IMR-90 (cell line): ENCODE measurements at regions not wholly inside any gene's neighbourhood (a gene's known extent, or its start where the extent isn't known, plus 50 kb on each side); places are given as distances from the start of the nearest gene placed in this dataset.

Source experiments
- ATAC-seq: fragments of 200-7000 bp; cut with Tn5 transposase; 2 replicates; pipeline ENCODE4 v1.9.1; 2020; ENCODE audit warnings: low read depth, mild to moderate bottlenecking, moderate library complexity
- BruUV-seq: library from RNA; stranded (reverse); fragments of 400-500 nt; replicated peaks from 2 replicates; lab custom pipeline; 2021; lab: Mats Ljungman, UMichigan
- CTCF ChIA-PET: fragments of 300-600 bp; formaldehyde crosslinking; extraction: SDS; loops from one replicate; lab custom pipeline; 2021; ENCODE audit warnings: antibody characterized with exemption; lab: Yijun Ruan, JAX
- POLR2A ChIA-PET: fragments of 300-600 bp; sonication (Branson Sonifier 250); formaldehyde crosslinking; loops from one replicate; lab custom pipeline; 2022; ENCODE audit warnings: antibody characterized with exemption; ENCODE audit not compliant: unreplicated experiment; lab: Charles Lee
- DNase-seq: peaks from one replicate; pipeline ENCODE4 v3.0.0; 2013
- H2AFZ ChIP-seq: replicated peaks from 2 replicates; pipeline ENCODE3; 2013; ENCODE audit warnings: low read length, mild to moderate bottlenecking; ENCODE audit not compliant: poor library complexity
- H2AK5ac ChIP-seq: 2 replicates; pipeline ENCODE4 v1.6.1; 2013; ENCODE audit warnings: low read depth, low read length, inconsistent platforms
- H2AK9ac ChIP-seq: replicated peaks from 2 replicates; pipeline ENCODE3; 2013; ENCODE audit warnings: mild to moderate bottlenecking, low read depth, low read length, moderate library complexity; ENCODE audit not compliant: poor library complexity
- H2BK120ac ChIP-seq: 2 replicates; pipeline ENCODE4 v1.6.1; 2013; ENCODE audit warnings: low read depth, low read length, inconsistent platforms
- H2BK15ac ChIP-seq: 3 replicates; pipeline ENCODE4 v1.6.1; 2013; ENCODE audit warnings: low read depth, low read length, inconsistent platforms
- H2BK20ac ChIP-seq: 2 replicates; pipeline ENCODE4 v1.6.1; 2013; ENCODE audit warnings: low read depth, mild to moderate bottlenecking, inconsistent platforms, low read length, moderate library complexity
- H2BK5ac ChIP-seq: 2 replicates; pipeline ENCODE4 v1.6.1; 2013; ENCODE audit warnings: mild to moderate bottlenecking, low read depth, low read length, inconsistent platforms; ENCODE audit not compliant: poor library complexity, severe bottlenecking
- H3K14ac ChIP-seq: replicated peaks from 2 replicates; pipeline ENCODE4 v1.6.1; 2013; ENCODE audit warnings: low read depth, low read length, inconsistent platforms
- H3K18ac ChIP-seq: 2 replicates; pipeline ENCODE4 v1.6.1; 2013; ENCODE audit warnings: low read depth, low read length, control low read depth
- H3K23ac ChIP-seq: 2 replicates; pipeline ENCODE4 v1.6.1; 2013; ENCODE audit warnings: low read depth, low read length, inconsistent platforms
- H3K27ac ChIP-seq: 2 replicates; pipeline ENCODE4 v1.5.1; 2013; ENCODE audit warnings: mild to moderate bottlenecking, control low read depth, low read length; ENCODE audit not compliant: insufficient read depth
- H3K27me3 ChIP-seq: 2 replicates; pipeline ENCODE4 v1.6.1; 2013; ENCODE audit warnings: low read length; ENCODE audit not compliant: control insufficient read depth, insufficient read depth
- H3K36me3 ChIP-seq: 2 replicates; pipeline ENCODE4 v1.6.1; 2013; ENCODE audit warnings: low read length, mixed read lengths; ENCODE audit not compliant: control insufficient read depth, insufficient read depth
- H3K4ac ChIP-seq: 2 replicates; pipeline ENCODE4 v1.6.1; 2013; ENCODE audit warnings: low read depth, low read length, inconsistent platforms
- H3K4me1 ChIP-seq: 2 replicates; pipeline ENCODE4 v1.6.1; 2013; ENCODE audit warnings: low read length, mixed read lengths; ENCODE audit not compliant: control insufficient read depth, insufficient read depth
- H3K4me2 ChIP-seq: 2 replicates; pipeline ENCODE4 v1.6.1; 2013; ENCODE audit warnings: low read depth, mild to moderate bottlenecking, control low read depth, low read length, moderate library complexity
- H3K4me3 ChIP-seq: 2 replicates; pipeline ENCODE4 v1.5.1; 2013; ENCODE audit warnings: low read depth, mild to moderate bottlenecking, control low read depth, low read length, moderate library complexity; ENCODE audit not compliant: insufficient read depth
- H3K56ac ChIP-seq: 2 replicates; pipeline ENCODE4 v1.6.1; 2013; ENCODE audit warnings: low read length, inconsistent platforms; ENCODE audit not compliant: insufficient read depth; ENCODE audit errors: extremely low read depth
- H3K79me1 ChIP-seq, 2 experiments: 2 replicates each; pipeline ENCODE4 v1.6.1; 2013; ENCODE audit warnings: low read length in 2 of 2, inconsistent platforms in 1 of 2, low read depth in 1 of 2
- H3K9ac ChIP-seq: 2 replicates; pipeline ENCODE4 v1.6.1; 2013; ENCODE audit warnings: low read depth, low read length, control low read depth
- H3K9me1 ChIP-seq: 2 replicates; pipeline ENCODE4 v1.6.1; 2013; ENCODE audit warnings: low read length, inconsistent platforms; ENCODE audit not compliant: insufficient read depth
- H3K9me3 ChIP-seq: 2 replicates; pipeline ENCODE4 v1.6.1; 2013; ENCODE audit warnings: low read length; ENCODE audit not compliant: control insufficient read depth, insufficient read depth
- H4K20me1 ChIP-seq: 2 replicates; pipeline ENCODE4 v1.6.1; 2013; ENCODE audit warnings: low read length, inconsistent platforms; ENCODE audit not compliant: insufficient read depth
- H4K5ac ChIP-seq: 2 replicates; pipeline ENCODE4 v1.6.1; 2013; ENCODE audit warnings: mild to moderate bottlenecking, low read depth, low read length, control low read depth
- H4K8ac ChIP-seq, 2 experiments: 2 replicates each; pipeline ENCODE4 v1.6.1; 2013; ENCODE audit warnings: low read depth in 2 of 2, low read length in 2 of 2, control low read depth in 1 of 2, inconsistent platforms in 1 of 2
- H4K91ac ChIP-seq: 2 replicates; pipeline ENCODE4 v1.6.1; 2013; ENCODE audit warnings: low read depth, low read length, inconsistent platforms; ENCODE audit not compliant: insufficient read depth
- BHLHE40 ChIP-seq: fragments of 150-350 bp; IDR thresholded peaks from 2 replicates; pipeline ENCODE4 v1.6.1; 2016; ENCODE audit warnings: mild to moderate bottlenecking, low read depth, low read length
- FOS ChIP-seq: fragments of 150-350 bp; IDR thresholded peaks from 2 replicates; pipeline ENCODE4 v1.6.1; 2016; ENCODE audit warnings: low read depth, low read length
- MAZ ChIP-seq: IDR thresholded peaks from 2 replicates; pipeline ENCODE4 v1.6.1; 2012; ENCODE audit warnings: low read depth, mild to moderate bottlenecking, low read length, improper control_type of control experiment, moderate library complexity, borderline replicate concordance
- NFE2L2 ChIP-seq: fragments of 150-350 bp; IDR thresholded peaks from 2 replicates; pipeline ENCODE4 v1.6.1; 2016; ENCODE audit warnings: low read depth, mild to moderate bottlenecking, low read length
- POLR2A ChIP-seq: IDR thresholded peaks from 2 replicates; pipeline ENCODE4 v1.6.1; 2012; ENCODE audit warnings: mild to moderate bottlenecking, low read depth, low read length
- RAD21 ChIP-seq: IDR thresholded peaks from 2 replicates; pipeline ENCODE4 v1.6.1; 2012; ENCODE audit warnings: low read length, improper control_type of control experiment
- RCOR1 ChIP-seq: IDR thresholded peaks from 2 replicates; pipeline ENCODE4 v1.6.1; 2012; ENCODE audit warnings: mild to moderate bottlenecking, low read length, improper control_type of control experiment; ENCODE audit not compliant: insufficient replicate concordance
- SMC3 ChIP-seq: fragments of 150-350 bp; IDR thresholded peaks from 2 replicates; pipeline ENCODE4 v1.6.1; 2016; ENCODE audit warnings: low read depth, mild to moderate bottlenecking, antibody characterized with exemption, low read length, moderate library complexity
- WGBS, 2 experiments: methylation state at CpG; one replicate each; pipeline versions ENCODE4 v1.1.5 to v1.1.7; 2013; ENCODE audit warnings: missing lambda C conversion rate in 2 of 2; ENCODE audit not compliant: insufficient read length in 1 of 2; ENCODE audit errors: extremely low coverage in 2 of 2; 5-methylcytosine and 5-hydroxymethylcytosine counted together
- dilution Hi-C: fragments of 300-500 bp; cut with HindIII; formaldehyde crosslinking; loops from one replicate; pipeline ENCODE4 v1.14.3; 2018; ENCODE audit warnings: low sequenced_read_pairs; ENCODE audit not compliant: unreplicated experiment
- in situ Hi-C: fragments of 300-500 bp; cut with MboI; formaldehyde crosslinking; loops from 3 replicates; pipeline ENCODE4 v1.14.3; 2019; ENCODE audit warnings: low sequenced_read_pairs, inconsistent platforms, mixed read lengths
- intact Hi-C: fragments of 100-400 bp; cut with micrococcal nuclease; formaldehyde crosslinking; loops from 2 replicates; pipeline ENCODE4 v1.10.0; 2022
- TF ChIP-seq, protein P1 (sequence below): fragments of 150-350 bp; IDR thresholded peaks from 2 replicates; pipeline ENCODE4 v1.6.1; 2017; ENCODE audit warnings: mild to moderate bottlenecking, antibody characterized with exemption, low read length, low read depth
- TF ChIP-seq, protein P2 (sequence below): conservative IDR thresholded peaks from 2 replicates; pipeline ENCODE4 v1.5.1; 2012; ENCODE audit warnings: mild to moderate bottlenecking, low read depth, low read length, improper control_type of control experiment

DNA sequence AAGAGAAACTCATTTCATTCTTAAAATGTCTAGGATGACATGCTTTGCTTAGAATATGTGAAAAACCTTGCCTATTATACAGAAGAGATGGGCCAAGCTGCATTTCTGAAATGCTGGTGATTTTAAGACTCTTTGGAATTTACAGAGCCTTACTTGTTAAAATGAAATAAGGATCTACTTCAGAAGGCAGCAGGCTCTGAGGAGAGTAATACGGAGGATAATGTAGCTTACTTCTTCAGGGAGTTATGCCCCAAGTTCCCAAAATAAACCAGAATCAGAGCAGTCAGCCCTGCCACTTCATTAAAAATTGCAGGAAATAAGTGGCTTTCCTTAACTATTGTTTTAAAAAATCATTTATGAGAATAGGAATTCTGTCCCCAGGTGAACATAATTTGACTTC is 1000.3 kb upstream of the RAG2 start:
- no peak overlapping the region for H2BK15ac ChIP-seq
- H3K36me3 ChIP-seq, result no peaks in the 10 kb centered on the region
- H3K27ac ChIP-seq, result no peak overlapping the region
- H3K79me1 ChIP-seq, result no peaks in the 10 kb centered on the region
- H4K91ac ChIP-seq, result no peak overlapping the region
- H4K20me1 ChIP-seq, result no peaks in the 10 kb centered on the region
- H2AFZ ChIP-seq, result no peak overlapping the region
- no peak overlapping the region for H3K14ac ChIP-seq
- H3K27me3 ChIP-seq, result no peaks in the 10 kb centered on the region
- CTCF ChIA-PET, result interaction anchor here (0.6 kb wide), 1 partner anchor 490 kb away, joined by 3 read pairs; no protein-coding TSS in a partner anchor
- no peak overlapping the region for H2BK120ac ChIP-seq
- intact Hi-C loops, result no loop called here
- BruUV-seq, result no TSS peak
- dilution Hi-C loops, result no loop called here
- H3K56ac ChIP-seq, result no peak overlapping the region
- H3K9me3 ChIP-seq, result no peaks in the 10 kb centered on the region
- TF ChIP-seq, protein P1, sequence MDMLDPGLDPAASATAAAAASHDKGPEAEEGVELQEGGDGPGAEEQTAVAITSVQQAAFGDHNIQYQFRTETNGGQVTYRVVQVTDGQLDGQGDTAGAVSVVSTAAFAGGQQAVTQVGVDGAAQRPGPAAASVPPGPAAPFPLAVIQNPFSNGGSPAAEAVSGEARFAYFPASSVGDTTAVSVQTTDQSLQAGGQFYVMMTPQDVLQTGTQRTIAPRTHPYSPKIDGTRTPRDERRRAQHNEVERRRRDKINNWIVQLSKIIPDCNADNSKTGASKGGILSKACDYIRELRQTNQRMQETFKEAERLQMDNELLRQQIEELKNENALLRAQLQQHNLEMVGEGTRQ, result no peak
- no peak for TF ChIP-seq FOS
- no peak for TF ChIP-seq NFE2L2
- TF ChIP-seq, protein P2, sequence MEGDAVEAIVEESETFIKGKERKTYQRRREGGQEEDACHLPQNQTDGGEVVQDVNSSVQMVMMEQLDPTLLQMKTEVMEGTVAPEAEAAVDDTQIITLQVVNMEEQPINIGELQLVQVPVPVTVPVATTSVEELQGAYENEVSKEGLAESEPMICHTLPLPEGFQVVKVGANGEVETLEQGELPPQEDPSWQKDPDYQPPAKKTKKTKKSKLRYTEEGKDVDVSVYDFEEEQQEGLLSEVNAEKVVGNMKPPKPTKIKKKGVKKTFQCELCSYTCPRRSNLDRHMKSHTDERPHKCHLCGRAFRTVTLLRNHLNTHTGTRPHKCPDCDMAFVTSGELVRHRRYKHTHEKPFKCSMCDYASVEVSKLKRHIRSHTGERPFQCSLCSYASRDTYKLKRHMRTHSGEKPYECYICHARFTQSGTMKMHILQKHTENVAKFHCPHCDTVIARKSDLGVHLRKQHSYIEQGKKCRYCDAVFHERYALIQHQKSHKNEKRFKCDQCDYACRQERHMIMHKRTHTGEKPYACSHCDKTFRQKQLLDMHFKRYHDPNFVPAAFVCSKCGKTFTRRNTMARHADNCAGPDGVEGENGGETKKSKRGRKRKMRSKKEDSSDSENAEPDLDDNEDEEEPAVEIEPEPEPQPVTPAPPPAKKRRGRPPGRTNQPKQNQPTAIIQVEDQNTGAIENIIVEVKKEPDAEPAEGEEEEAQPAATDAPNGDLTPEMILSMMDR, result no peak
- no peak for TF ChIP-seq SMC3
- no peak for TF ChIP-seq RCOR1
- TF ChIP-seq POLR2A, result no peak
- TF ChIP-seq BHLHE40, result no peak
- TF ChIP-seq RAD21, result no peak
- no peak for TF ChIP-seq MAZ
- no peaks in the 10 kb centered on the region for H3K9me1 ChIP-seq
- no peak overlapping the region for H2BK20ac ChIP-seq
- no peak overlapping the region for H3K18ac ChIP-seq
- in situ Hi-C loops, result no loop called here
- POLR2A ChIA-PET, result no interaction called here
- no peak overlapping the region for H3K4me3 ChIP-seq
- ATAC-seq (no peak), DNase-seq (no peak)
- no peak overlapping the region for H3K4ac ChIP-seq
- H2AK5ac ChIP-seq, result no peak overlapping the region
- no peak overlapping the region for H3K4me2 ChIP-seq
- WGBS, 2 experiments, result no CpG with 5 or more reads among the region's 1 CpG
- no peak overlapping the region for H3K23ac ChIP-seq
- H2AK9ac ChIP-seq, result no peak overlapping the region
- no peak overlapping the region for H4K8ac ChIP-seq
- no peaks in the 10 kb centered on the region for H3K4me1 ChIP-seq
- H2BK5ac ChIP-seq, result no peak overlapping the region
- no peak overlapping the region for H3K9ac ChIP-seq
- H4K5ac ChIP-seq, result no peak overlapping the region
